PC-9 (cell line): ENCODE measurements at regions not wholly inside any gene's neighbourhood (a gene's known extent, or its start where the extent isn't known, plus 50 kb on each side); places are given as distances from the start of the nearest gene placed in this dataset.

Experiments
- CTCF ChIP-seq: fragments of 200-600 bp; sonication (generic); conservative IDR thresholded peaks from 2 replicates; pipeline ENCODE4 v1.6.1; 2017; ENCODE audit warnings: mixed run types, antibody characterized with exemption, mild to moderate bottlenecking, moderate library complexity
- EZH2 ChIP-seq: fragments of 200-600 bp; sonication (generic); IDR thresholded peaks from 2 replicates; pipeline ENCODE4 v1.8.0; 2017; ENCODE audit warnings: antibody characterized with exemption, low read depth

GRCh38 chr22:48490500-48491411 is 1336.9 kb downstream of the BRD1 start:
- TF ChIP-seq CTCF = no peak
- no peak for TF ChIP-seq EZH2
